Trophoblast cell (in vitro differentiated cells and primary cell): ENCODE measurements at regions not wholly inside any gene's neighbourhood (a gene's known extent, or its start where the extent isn't known, plus 50 kb on each side); places are given as distances from the start of the nearest gene placed in this dataset.

Source experiments
- DNase-seq, 2 donors: peaks; one replicate each; pipeline ENCODE4 v3.0.0-alpha.2; 2016
- H2AFZ ChIP-seq: 2 replicates; pipeline ENCODE4 v1.6.1; 2013; ENCODE audit warnings: low read length, moderate library complexity, mild to moderate bottlenecking; ENCODE audit not compliant: insufficient read depth, poor library complexity
- H2AK5ac ChIP-seq: 2 replicates; pipeline ENCODE4 v1.6.1; 2013; ENCODE audit warnings: mild to moderate bottlenecking, low read length
- H2BK120ac ChIP-seq: 2 replicates; pipeline ENCODE4 v1.6.1; 2013; ENCODE audit warnings: low read length, mild to moderate bottlenecking, moderate library complexity; ENCODE audit not compliant: insufficient read depth, poor library complexity
- H2BK12ac ChIP-seq: 2 replicates; pipeline ENCODE4 v1.6.1; 2013; ENCODE audit warnings: mild to moderate bottlenecking, low read length, moderate library complexity
- H2BK5ac ChIP-seq: 2 replicates; pipeline ENCODE4 v1.6.1; 2013; ENCODE audit warnings: low read length, low read depth, moderate library complexity, mild to moderate bottlenecking; ENCODE audit not compliant: poor library complexity
- H3K14ac ChIP-seq: 2 replicates; pipeline ENCODE4 v1.6.1; 2013; ENCODE audit warnings: mild to moderate bottlenecking, low read length
- H3K18ac ChIP-seq: 2 replicates; pipeline ENCODE4 v1.6.1; 2013; ENCODE audit warnings: mild to moderate bottlenecking, low read length
- H3K23ac ChIP-seq: 2 replicates; pipeline ENCODE4 v1.6.1; 2013; ENCODE audit warnings: low read length
- H3K27ac ChIP-seq: 2 replicates; pipeline ENCODE4 v1.5.1; 2013; ENCODE audit warnings: low read depth, mild to moderate bottlenecking, inconsistent platforms, low read length, moderate library complexity
- H3K27me3 ChIP-seq: 2 replicates; pipeline ENCODE4 v1.6.1; 2013; ENCODE audit warnings: inconsistent platforms, mild to moderate bottlenecking, low read length, moderate library complexity; ENCODE audit not compliant: insufficient read depth
- H3K36me3 ChIP-seq, 2 experiments: 1 replicate in 1 of 2; 2 replicates in 1 of 2; pipeline ENCODE4 v1.6.1; 2013; ENCODE audit warnings: low read length in 2 of 2, mild to moderate bottlenecking in 2 of 2, moderate library complexity in 1 of 2; ENCODE audit not compliant: insufficient read depth in 2 of 2, control insufficient read depth in 1 of 2
- H3K4ac ChIP-seq: 2 replicates; pipeline ENCODE4 v1.6.1; 2013; ENCODE audit warnings: low read depth, mild to moderate bottlenecking, low read length, moderate library complexity
- H3K4me1 ChIP-seq, 2 experiments: 1 replicate in 1 of 2; 2 replicates in 1 of 2; pipeline ENCODE4 v1.6.1; 2013; ENCODE audit warnings: low read length in 2 of 2, mild to moderate bottlenecking in 2 of 2, moderate library complexity in 1 of 2; ENCODE audit not compliant: insufficient read depth in 2 of 2, control insufficient read depth in 1 of 2
- H3K4me2 ChIP-seq: 2 replicates; pipeline ENCODE4 v1.6.1; 2013; ENCODE audit warnings: inconsistent platforms, mild to moderate bottlenecking, low read length, moderate library complexity
- H3K4me3 ChIP-seq: 2 replicates; pipeline ENCODE4 v1.5.1; 2013; ENCODE audit warnings: mild to moderate bottlenecking, low read depth, low read length, inconsistent platforms
- H3K79me1 ChIP-seq: one replicate; pipeline ENCODE4 v1.6.1; 2013; ENCODE audit warnings: low read length
- H3K79me2 ChIP-seq: 2 replicates; pipeline ENCODE4 v1.6.1; 2013; ENCODE audit warnings: low read length, mild to moderate bottlenecking; ENCODE audit not compliant: control insufficient read depth, insufficient read depth, poor library complexity
- H3K9ac ChIP-seq: 2 replicates; pipeline ENCODE4 v1.6.1; 2013; ENCODE audit warnings: mild to moderate bottlenecking, low read length
- H3K9me3 ChIP-seq: 2 replicates; pipeline ENCODE4 v1.6.1; 2013; ENCODE audit warnings: low read depth, mild to moderate bottlenecking, control low read depth, inconsistent platforms, low read length; ENCODE audit not compliant: insufficient read depth
- H4K12ac ChIP-seq: 2 replicates; pipeline ENCODE4 v1.6.1; 2013; ENCODE audit warnings: low read depth, mild to moderate bottlenecking, low read length, moderate library complexity
- H4K8ac ChIP-seq: 2 replicates; pipeline ENCODE4 v1.6.1; 2013; ENCODE audit warnings: low read depth, mild to moderate bottlenecking, low read length, moderate library complexity
- H4K91ac ChIP-seq: one replicate; pipeline ENCODE4 v1.6.1; 2013; ENCODE audit warnings: low read depth, mild to moderate bottlenecking, low read length, moderate library complexity
- WGBS: extraction: QIAGEN DNeasy Blood & Tissue Kit; methylation state at CpG from one replicate; pipeline ENCODE4 v1.1.7; 2013; ENCODE audit warnings: missing lambda C conversion rate; ENCODE audit not compliant: insufficient read length, insufficient coverage; ENCODE audit errors: extremely low coverage; 5-methylcytosine and 5-hydroxymethylcytosine counted together

DNA sequence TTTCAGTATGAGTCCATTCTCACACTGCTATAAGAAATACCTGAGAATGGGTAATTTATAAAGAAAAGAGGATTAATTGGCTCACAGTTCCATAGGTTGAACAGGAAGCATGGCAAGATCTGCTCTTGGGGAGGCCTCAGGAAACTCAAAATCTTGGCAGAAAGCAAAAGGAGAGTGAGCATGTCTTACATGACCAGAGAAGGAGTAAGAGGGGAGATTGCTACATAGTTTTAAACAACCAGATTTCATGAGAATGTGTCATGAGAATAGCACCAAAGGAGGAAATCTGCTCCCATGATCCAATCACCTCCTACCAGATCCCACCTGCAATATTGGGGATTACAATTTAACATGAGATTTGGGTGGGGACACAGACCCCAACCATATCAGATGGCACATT is 672.4 kb downstream of the HTR1B start:
- Histone ChIP-seq H3K18ac (no peak overlapping the region), H3K27ac (no peak overlapping the region), H2AK5ac (no peak overlapping the region), H4K12ac (no peak overlapping the region), H4K8ac (no peak overlapping the region), H2AFZ (no peak overlapping the region), H3K36me3 (no peaks in the 10 kb centered on the region), H3K79me2 (no peaks in the 10 kb centered on the region), H3K23ac (no peak overlapping the region), H3K9ac (no peak overlapping the region), H3K27me3 (no peaks in the 10 kb centered on the region), H3K4me1 (no peaks in the 10 kb centered on the region), H2BK120ac (no peak overlapping the region), H2BK12ac (no peak overlapping the region), H2BK5ac (no peak overlapping the region), H3K4me3 (no peak overlapping the region), H3K4ac (no peak overlapping the region), H3K4me2 (no peak overlapping the region), H3K79me1 (no peaks in the 10 kb centered on the region), H3K14ac (no peak overlapping the region), H4K91ac (no peak overlapping the region), H3K9me3 (no peaks in the 10 kb centered on the region)
- DNase-seq, result peak in 1 of 2 donors; percentile 25

- H4K8ac ChIP-seq, result no peak overlapping the region
- H3K27me3 ChIP-seq, result no peaks in the 10 kb centered on the region
- no peak overlapping the region for H3K4ac ChIP-seq
- no peaks in the 10 kb centered on the region for H3K79me1 ChIP-seq
- H3K14ac ChIP-seq, result no peak overlapping the region
- H2BK12ac ChIP-seq, result no peak overlapping the region
- H4K12ac ChIP-seq, result no peak overlapping the region
- no peak for DNase-seq
- no peak overlapping the region for H3K4me2 ChIP-seq
- H3K4me1 ChIP-seq, result no peaks in the 10 kb centered on the region
- no peak overlapping the region for H3K9ac ChIP-seq
- no peak overlapping the region for H3K27ac ChIP-seq
- H2BK5ac ChIP-seq, result no peak overlapping the region
- H2BK120ac ChIP-seq, result no peak overlapping the region
- no peak overlapping the region for H3K23ac ChIP-seq
- H2AK5ac ChIP-seq, result no peak overlapping the region
- WGBS, result no CpG with 5 or more reads among the region's 4 CpGs
- H3K79me2 ChIP-seq, result no peaks in the 10 kb centered on the region
- H3K4me3 ChIP-seq, result no peak overlapping the region
- no peaks in the 10 kb centered on the region for H3K9me3 ChIP-seq
- H2AFZ ChIP-seq, result no peak overlapping the region
- H4K91ac ChIP-seq, result no peak overlapping the region
- H3K18ac ChIP-seq, result no peak overlapping the region
- H3K36me3 ChIP-seq, result no peaks in the 10 kb centered on the region
Measured at GRCh38 chr6:76790045-76790796, 673.1 kb downstream of the HTR1B start.

DNA sequence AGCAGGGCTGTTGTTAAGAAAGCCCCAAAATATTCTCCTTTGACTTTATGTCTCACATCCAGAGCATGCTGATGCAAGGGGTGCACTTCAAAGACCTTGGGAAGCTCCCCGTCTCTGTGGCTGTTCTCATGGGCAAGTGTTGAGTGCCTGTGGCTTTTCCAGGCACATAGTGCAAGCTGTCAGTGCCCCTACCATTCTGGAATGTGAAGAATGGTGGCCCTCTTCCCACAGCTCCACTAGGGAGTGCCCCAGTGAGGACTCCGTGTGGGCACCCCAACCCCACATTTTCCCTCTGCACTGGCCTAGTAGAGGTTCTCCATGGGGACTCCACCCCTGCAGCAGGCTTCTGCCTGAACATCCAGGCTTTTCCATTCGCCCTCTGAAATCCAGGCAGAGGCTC is 673.7 kb downstream of the HTR1B start:
- no peak overlapping the region for H4K91ac ChIP-seq
- no peaks in the 10 kb centered on the region for H3K9me3 ChIP-seq
- H4K8ac ChIP-seq, result no peak overlapping the region
- no peak overlapping the region for H3K14ac ChIP-seq
- H2AK5ac ChIP-seq, result no peak overlapping the region
- no peaks in the 10 kb centered on the region for H3K36me3 ChIP-seq
- no peak overlapping the region for H2BK120ac ChIP-seq
- no peak overlapping the region for H3K18ac ChIP-seq
- no peak overlapping the region for H3K4ac ChIP-seq
- no peak for DNase-seq
- H2AFZ ChIP-seq, result no peak overlapping the region
- H2BK12ac ChIP-seq, result no peak overlapping the region
- no peaks in the 10 kb centered on the region for H3K27me3 ChIP-seq
- H3K79me1 ChIP-seq, result no peaks in the 10 kb centered on the region
- no peak overlapping the region for H4K12ac ChIP-seq
- no peak overlapping the region for H3K4me2 ChIP-seq
- no peak overlapping the region for H3K23ac ChIP-seq
- no peak overlapping the region for H2BK5ac ChIP-seq
- H3K79me2 ChIP-seq, result no peaks in the 10 kb centered on the region
- no CpG with 5 or more reads among the region's 3 CpGs for WGBS
- H3K9ac ChIP-seq, result no peak overlapping the region
- no peak overlapping the region for H3K4me3 ChIP-seq
- no peak overlapping the region for H3K27ac ChIP-seq
- no peaks in the 10 kb centered on the region for H3K4me1 ChIP-seq

DNA sequence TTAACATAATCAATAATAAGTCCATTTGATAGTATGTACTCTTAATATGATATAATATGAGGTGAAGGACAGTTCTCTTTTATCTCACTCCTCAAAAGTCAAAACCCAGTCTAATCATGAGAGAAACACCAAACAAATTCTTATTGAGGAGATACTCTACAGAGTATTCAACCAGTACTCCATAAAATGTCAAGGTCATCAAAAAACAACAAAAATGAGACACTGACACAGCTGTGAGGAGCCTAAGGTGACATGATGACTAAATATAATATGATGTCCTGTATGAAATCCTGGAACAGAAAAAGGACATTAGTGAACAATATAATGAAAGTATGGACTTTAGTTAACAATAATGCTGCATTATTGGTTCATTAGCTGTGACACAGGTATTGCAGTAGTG is 675.1 kb downstream of the HTR1B start:
- Histone ChIP-seq H3K23ac (no peak overlapping the region), H2BK120ac (no peak overlapping the region), H3K79me2 (no peaks in the 10 kb centered on the region), H3K36me3 (no peaks in the 10 kb centered on the region), H3K18ac (no peak overlapping the region), H3K27ac (no peak overlapping the region), H3K4me2 (no peak overlapping the region), H3K27me3 (no peaks in the 10 kb centered on the region), H3K79me1 (no peaks in the 10 kb centered on the region), H3K14ac (no peak overlapping the region), H4K8ac (no peak overlapping the region), H3K4me1 (no peaks in the 10 kb centered on the region), H4K12ac (no peak overlapping the region), H2BK5ac (no peak overlapping the region), H3K4ac (no peak overlapping the region), H3K9ac (no peak overlapping the region), H4K91ac (no peak overlapping the region), H3K9me3 (no peaks in the 10 kb centered on the region), H2BK12ac (no peak overlapping the region), H3K4me3 (no peak overlapping the region), H2AK5ac (no peak overlapping the region), H2AFZ (no peak overlapping the region)
- no peak for DNase-seq
